Activated CD4-positive, alpha-beta T cell treated with anti-CD3 and anti-CD28 coated beads, Interleukin-2, amount 10 ng/mL, durations not matched to agents 24 days and 14 days (primary cell): ENCODE measurements at regions not wholly inside any gene's neighbourhood (a gene's known extent, or its start where the extent isn't known, plus 50 kb on each side); places are given as distances from the start of the nearest gene placed in this dataset.

ENCODE experiments used
- DNase-seq: peaks from one replicate; pipeline ENCODE4 v3.0.0; 2022
- H3K27ac Mint-ChIP-seq: one replicate; pipeline ENCODE4 v1.8.0; 2022; ENCODE audit warnings: mild to moderate bottlenecking, mixed read lengths
- H3K27me3 Mint-ChIP-seq: one replicate; pipeline ENCODE4 v1.8.0; 2022; ENCODE audit warnings: mixed read lengths
- H3K36me3 Mint-ChIP-seq: one replicate; pipeline ENCODE4 v1.8.0; 2022; ENCODE audit warnings: low read depth, mild to moderate bottlenecking, mixed read lengths
- H3K4me1 Mint-ChIP-seq: one replicate; pipeline ENCODE4 v1.8.0; 2021; ENCODE audit warnings: mixed read lengths
- H3K4me3 Mint-ChIP-seq: one replicate; pipeline ENCODE4 v1.8.0; 2022; ENCODE audit warnings: mild to moderate bottlenecking, moderate library complexity, mixed read lengths
- H3K9me3 Mint-ChIP-seq: one replicate; pipeline ENCODE4 v1.8.0; 2021; ENCODE audit warnings: mixed read lengths
- intact Hi-C: fragments of 100-400 bp; cut with micrococcal nuclease; formaldehyde crosslinking; loops from one replicate; pipeline ENCODE4 v1.15.1; 2023

- H3K4me1 Mint-ChIP-seq: peaks cover 5% of the 10 kb centered on the region
- peaks cover 40% of the 10 kb centered on the region for H3K27me3 Mint-ChIP-seq
- H3K9me3 Mint-ChIP-seq: peaks cover 10% of the 10 kb centered on the region
- intact Hi-C loops: no loop called here
- no peaks in the 10 kb centered on the region for H3K36me3 Mint-ChIP-seq
- H3K4me3 Mint-ChIP-seq: no peak overlapping the region
- no peak for DNase-seq
- H3K27ac Mint-ChIP-seq: no peak overlapping the region
Observed at GRCh38 chr5:135203593-135204036, 169.6 kb upstream of the PITX1 start.

GRCh38 chr5:135203019-135203418 is 169.0 kb upstream of the PITX1 start:
- no peak overlapping the region for H3K4me3 Mint-ChIP-seq
- H3K4me1 Mint-ChIP-seq: peaks cover 5% of the 10 kb centered on the region
- no peaks in the 10 kb centered on the region for H3K36me3 Mint-ChIP-seq
- intact Hi-C loops: no loop called here
- no peak overlapping the region for H3K27ac Mint-ChIP-seq
- H3K27me3 Mint-ChIP-seq: peaks cover 42% of the 10 kb centered on the region
- no peak for DNase-seq
- peaks cover 10% of the 10 kb centered on the region for H3K9me3 Mint-ChIP-seq

- DNase-seq: no peak
- Mint-ChIP-seq H3K4me1 (peaks cover 5% of the 10 kb centered on the region), H3K36me3 (no peaks in the 10 kb centered on the region), H3K27me3 (peaks cover 55% of the 10 kb centered on the region), H3K4me3 (no peak overlapping the region), H3K9me3 (peaks cover 10% of the 10 kb centered on the region), H3K27ac (no peak overlapping the region)
- intact Hi-C loops: no loop called here
Observed at GRCh38 chr5:135199919-135200318, 165.9 kb upstream of the PITX1 start.

GRCh38 chr5:135196483-135196882 is 162.5 kb upstream of the PITX1 start:
- Mint-ChIP-seq H3K27me3 (peaks cover 69% of the 10 kb centered on the region), H3K9me3 (no peaks in the 10 kb centered on the region), H3K36me3 (no peaks in the 10 kb centered on the region), H3K27ac (no peak overlapping the region), H3K4me1 (no peaks in the 10 kb centered on the region), H3K4me3 (no peak overlapping the region)
- DNase-seq: no peak
- intact Hi-C loops: no loop called here

- Mint-ChIP-seq H3K36me3 (no peaks in the 10 kb centered on the region), H3K9me3 (no peaks in the 10 kb centered on the region), H3K4me3 (no peak overlapping the region), H3K4me1 (no peaks in the 10 kb centered on the region), H3K27ac (no peak overlapping the region), H3K27me3 (peaks cover 74% of the 10 kb centered on the region)
- intact Hi-C loops: no loop called here
- no peak for DNase-seq
Observed at GRCh38 chr5:135195270-135195608, 161.2 kb upstream of the PITX1 start.

GRCh38 chr5:135194573-135195269 is 160.7 kb upstream of the PITX1 start:
- H3K36me3 Mint-ChIP-seq: no peaks in the 10 kb centered on the region
- DNase-seq: no peak
- H3K27ac Mint-ChIP-seq: no peak overlapping the region
- H3K4me1 Mint-ChIP-seq: no peaks in the 10 kb centered on the region
- H3K27me3 Mint-ChIP-seq: peaks cover 73% of the 10 kb centered on the region
- H3K4me3 Mint-ChIP-seq: no peak overlapping the region
- no peaks in the 10 kb centered on the region for H3K9me3 Mint-ChIP-seq
- intact Hi-C loops: loop anchor here (5.0 kb wide), 3 partner anchors 138 to 457 kb away; partner anchors contain the start of gene CAMLG

GRCh38 chr5:135194126-135194488 is 160.1 kb upstream of the PITX1 start:
- no peaks in the 10 kb centered on the region for H3K9me3 Mint-ChIP-seq
- intact Hi-C loops: loop anchor here (5.0 kb wide), 3 partner anchors 138 to 457 kb away; partner anchors contain the start of gene CAMLG
- H3K4me3 Mint-ChIP-seq: no peak overlapping the region
- H3K27ac Mint-ChIP-seq: no peak overlapping the region
- no peaks in the 10 kb centered on the region for H3K36me3 Mint-ChIP-seq
- H3K4me1 Mint-ChIP-seq: no peaks in the 10 kb centered on the region
- H3K27me3 Mint-ChIP-seq: peaks cover 76% of the 10 kb centered on the region
- DNase-seq: no peak

GRCh38 chr5:135193213-135194125 is 159.4 kb upstream of the PITX1 start:
- Mint-ChIP-seq H3K9me3 (no peaks in the 10 kb centered on the region), H3K27ac (no peak overlapping the region), H3K27me3 (peaks cover 77% of the 10 kb centered on the region), H3K4me3 (no peak overlapping the region), H3K36me3 (no peaks in the 10 kb centered on the region), H3K4me1 (no peaks in the 10 kb centered on the region)
- intact Hi-C loops: loop anchor here (5.0 kb wide), 3 partner anchors 139 to 456 kb away; partner anchors contain the start of gene CAMLG
- no peak for DNase-seq

GRCh38 chr5:135192351-135192750 is 158.3 kb upstream of the PITX1 start:
- no peaks in the 10 kb centered on the region for H3K4me1 Mint-ChIP-seq
- no peaks in the 10 kb centered on the region for H3K9me3 Mint-ChIP-seq
- intact Hi-C loops: loop anchor here (5.0 kb wide), 3 partner anchors 140 to 455 kb away; partner anchors contain the start of gene CAMLG
- no peak overlapping the region for H3K4me3 Mint-ChIP-seq
- DNase-seq: no peak
- no peak overlapping the region for H3K27ac Mint-ChIP-seq
- H3K27me3 Mint-ChIP-seq: peaks cover 73% of the 10 kb centered on the region
- H3K36me3 Mint-ChIP-seq: no peaks in the 10 kb centered on the region

GRCh38 chr5:135191084-135191826 is 157.2 kb upstream of the PITX1 start:
- DNase-seq: peak; percentile 93
- Mint-ChIP-seq H3K4me3 (peak overlapping the region; percentile 81), H3K27ac (no peak overlapping the region), H3K27me3 (peaks cover 70% of the 10 kb centered on the region), H3K9me3 (no peaks in the 10 kb centered on the region), H3K36me3 (no peaks in the 10 kb centered on the region), H3K4me1 (no peaks in the 10 kb centered on the region)
- intact Hi-C loops: loop anchor here (2.0 to 5.0 kb wide), 4 partner anchors 141 to 454 kb away; partner anchors contain the start of gene CAMLG

GRCh38 chr5:135190416-135191083 is 156.5 kb upstream of the PITX1 start:
- H3K4me1 Mint-ChIP-seq: no peaks in the 10 kb centered on the region
- no peak for DNase-seq
- peak overlapping the region; percentile 43 for H3K4me3 Mint-ChIP-seq
- H3K36me3 Mint-ChIP-seq: no peaks in the 10 kb centered on the region
- intact Hi-C loops: loop anchor here (2.0 to 5.0 kb wide), 4 partner anchors 142 to 453 kb away; partner anchors contain the start of gene CAMLG
- H3K27ac Mint-ChIP-seq: no peak overlapping the region
- no peaks in the 10 kb centered on the region for H3K9me3 Mint-ChIP-seq
- peaks cover 66% of the 10 kb centered on the region for H3K27me3 Mint-ChIP-seq

- no peaks in the 10 kb centered on the region for H3K4me1 Mint-ChIP-seq
- no peak overlapping the region for H3K4me3 Mint-ChIP-seq
- no peak for DNase-seq
- H3K9me3 Mint-ChIP-seq: no peaks in the 10 kb centered on the region
- intact Hi-C loops: no loop called here
- H3K27ac Mint-ChIP-seq: no peak overlapping the region
- H3K36me3 Mint-ChIP-seq: no peaks in the 10 kb centered on the region
- peaks cover 55% of the 10 kb centered on the region for H3K27me3 Mint-ChIP-seq
Observed at GRCh38 chr5:135189024-135189423, 155.0 kb upstream of the PITX1 start.

GRCh38 chr5:135188233-135188914 is 154.3 kb upstream of the PITX1 start:
- no peak overlapping the region for H3K4me3 Mint-ChIP-seq
- no peak overlapping the region for H3K27ac Mint-ChIP-seq
- H3K27me3 Mint-ChIP-seq: peaks cover 49% of the 10 kb centered on the region
- no peak for DNase-seq
- no peaks in the 10 kb centered on the region for H3K36me3 Mint-ChIP-seq
- no peaks in the 10 kb centered on the region for H3K4me1 Mint-ChIP-seq
- intact Hi-C loops: no loop called here
- H3K9me3 Mint-ChIP-seq: no peaks in the 10 kb centered on the region
